RCC 7860 (cell line): ENCODE measurements at regions not wholly inside any gene's neighbourhood (a gene's known extent, or its start where the extent isn't known, plus 50 kb on each side); places are given as distances from the start of the nearest gene placed in this dataset.

Experiments
- DNase-seq: peaks from one replicate; pipeline ENCODE4 v3.0.0-alpha.2; 2015; ENCODE audit warnings: low spot score
- FAIRE-seq: peaks from 2 replicates; lab custom pipeline; 2012; peaks lifted over from hg19 to GRCh38; lab: Jason Lieb, UNC

GRCh38 chr15:94745371-94745770 lies 514.0 kb downstream of the MCTP2 start:
- DNase-seq = no peak
- no peak for FAIRE-seq

DNA sequence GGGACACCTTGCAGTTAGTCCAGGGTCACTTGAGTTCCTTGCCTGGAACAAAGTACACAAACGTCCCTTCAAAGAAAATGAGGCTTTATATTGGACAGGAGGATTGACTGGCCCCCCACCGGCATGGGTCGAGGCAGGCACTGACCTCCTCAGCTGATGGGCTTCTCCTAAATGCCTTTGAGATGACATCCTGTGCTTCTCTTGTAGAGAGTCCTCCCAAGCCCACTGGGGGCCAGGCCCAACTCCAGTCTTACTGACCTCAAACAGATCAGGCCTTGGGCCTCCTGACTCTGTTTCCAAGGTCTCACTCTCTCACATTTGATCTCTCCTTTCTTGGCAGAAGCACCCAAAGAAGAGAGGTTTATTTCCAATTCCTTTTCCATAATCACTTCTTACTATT lies 516.1 kb downstream of the MCTP2 start:
- DNase-seq (no peak), FAIRE-seq (no peak)

DNA sequence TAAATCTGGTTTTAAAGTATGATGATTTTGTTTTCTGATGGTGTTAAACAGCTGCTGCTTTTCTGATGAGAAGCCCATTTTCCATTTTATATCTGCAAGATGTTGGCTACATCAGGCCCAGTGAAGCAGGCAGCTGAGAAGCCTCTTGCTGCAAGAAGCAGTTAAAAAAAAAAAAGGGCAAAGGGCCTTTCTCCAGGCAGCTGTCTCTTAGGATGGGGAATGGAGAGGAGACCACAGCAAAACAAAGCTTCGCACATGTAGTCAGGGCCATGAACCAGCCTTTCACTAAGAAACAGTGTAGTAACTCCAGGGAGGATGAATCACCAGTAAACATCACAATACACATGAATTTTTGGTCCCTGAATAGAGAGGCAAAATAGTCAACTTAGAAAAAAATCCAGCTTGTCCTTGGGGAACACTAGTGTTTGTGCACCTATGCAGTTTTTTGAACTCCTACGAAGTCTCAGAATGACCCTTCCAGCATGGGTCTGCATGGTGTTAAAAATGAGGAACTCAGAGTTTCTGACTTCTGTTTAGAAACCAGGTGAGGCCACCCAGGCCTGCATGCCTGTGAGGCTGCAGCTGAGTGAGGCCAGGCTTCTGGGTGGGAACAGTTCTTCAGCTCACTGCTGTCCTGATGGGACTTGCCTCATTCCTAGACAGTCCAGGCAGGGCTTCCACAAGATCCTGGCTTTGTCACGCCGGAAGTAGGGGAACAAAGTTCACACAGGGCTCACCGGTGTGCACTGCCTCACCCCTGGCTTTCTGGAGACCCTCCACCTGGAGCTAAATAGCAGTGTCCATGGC lies 518.7 kb downstream of the MCTP2 start:
- DNase-seq = no peak
- no peak for FAIRE-seq

GRCh38 chr15:94760348-94760747 lies 529.0 kb downstream of the MCTP2 start:
- FAIRE-seq (no peak), DNase-seq (no peak)

- DNase-seq = no peak
These were observed 530.2 kb downstream of the MCTP2 start for GRCh38 chr15:94761574-94761973.

DNA sequence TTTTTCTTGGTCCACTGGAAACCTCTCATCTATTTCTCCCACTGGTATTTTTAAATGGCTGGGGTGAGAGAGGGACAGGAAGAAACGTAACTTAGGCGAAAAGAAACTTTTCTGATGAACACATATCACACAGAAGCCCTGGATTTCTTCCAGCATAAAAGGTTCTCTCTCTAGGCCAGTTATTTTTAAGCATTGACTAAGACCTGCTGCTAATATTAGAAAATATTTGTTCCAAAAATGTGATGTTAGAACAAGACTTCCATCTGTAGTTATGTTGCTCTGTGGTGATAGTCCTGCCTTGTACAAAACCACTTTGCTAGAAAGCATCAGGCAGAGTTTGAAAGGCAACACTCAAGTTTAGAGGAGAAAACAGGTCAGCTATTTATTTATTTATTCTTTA lies 537.7 kb downstream of the MCTP2 start:
- DNase-seq (no peak), FAIRE-seq (no peak)

More at GRCh38 chr15:94761574-94761973, 530.2 kb downstream of the MCTP2 start:
- FAIRE-seq = no peak

GRCh38 chr15:94770199-94770598 lies 538.8 kb downstream of the MCTP2 start:
- FAIRE-seq = no peak

DNA sequence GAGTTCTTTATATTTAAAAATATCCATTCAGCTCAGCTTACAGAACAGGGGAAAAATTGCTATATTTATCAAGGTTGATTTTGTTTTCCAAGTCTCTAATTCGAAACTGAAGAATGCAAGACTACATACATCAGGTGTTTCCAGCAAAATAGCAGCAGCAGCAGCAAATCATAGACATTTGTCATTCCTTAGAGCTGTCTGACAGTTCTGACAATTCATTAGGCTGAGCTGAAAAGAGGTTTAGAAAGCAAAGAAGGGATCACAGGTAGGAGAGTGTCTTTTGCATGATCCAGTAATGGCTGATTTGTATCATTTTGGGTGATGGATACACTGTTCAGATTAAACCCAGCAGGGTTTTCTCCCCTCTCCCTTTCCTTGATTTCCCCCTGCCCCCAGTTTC lies 545.7 kb downstream of the MCTP2 start:
- FAIRE-seq = no peak

More at GRCh38 chr15:94770199-94770598, 538.8 kb downstream of the MCTP2 start:
- DNase-seq = no peak

DNA sequence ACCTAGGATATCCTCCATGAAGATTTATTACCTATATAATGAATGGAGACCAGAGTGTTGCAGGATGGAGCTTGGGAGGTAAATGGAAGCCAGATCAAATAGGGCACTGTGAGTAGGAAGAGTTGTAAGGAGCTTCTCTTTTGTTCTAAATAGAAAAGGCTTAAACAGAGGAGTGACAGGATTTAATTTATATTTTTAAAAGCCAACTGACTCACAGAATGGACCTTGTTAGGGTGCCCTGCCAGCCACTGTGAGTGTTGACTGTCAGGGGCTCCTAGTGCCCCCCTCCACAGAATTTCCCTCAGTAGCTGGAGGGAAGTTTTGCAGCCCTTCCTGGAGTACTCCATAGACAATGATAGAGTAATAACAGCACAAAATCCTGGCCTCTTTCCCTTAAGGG lies 547.5 kb downstream of the MCTP2 start:
- no peak for DNase-seq
- no peak for FAIRE-seq

More for the DNA sequence above, 545.7 kb downstream of the MCTP2 start:
- no peak for DNase-seq

DNA sequence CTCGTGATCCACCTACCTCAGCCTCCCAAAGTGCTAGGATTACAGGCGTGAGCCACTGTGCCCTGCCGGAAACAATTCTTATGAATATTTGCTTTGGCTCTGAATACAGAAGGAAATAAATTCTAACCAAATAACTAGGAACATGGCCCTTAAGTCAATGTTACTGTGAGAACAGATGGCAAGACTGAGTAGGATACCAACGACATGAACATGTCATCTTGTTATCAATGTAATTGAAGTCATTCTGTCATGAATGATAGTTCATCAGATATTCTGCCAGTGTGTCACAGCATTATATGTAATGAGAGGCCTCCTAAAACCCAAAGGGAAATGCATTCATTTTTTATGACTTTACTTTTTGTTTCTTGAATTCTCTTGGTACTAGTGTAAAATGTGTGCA lies 548.8 kb downstream of the MCTP2 start:
- FAIRE-seq = no peak
- no peak for DNase-seq

DNA sequence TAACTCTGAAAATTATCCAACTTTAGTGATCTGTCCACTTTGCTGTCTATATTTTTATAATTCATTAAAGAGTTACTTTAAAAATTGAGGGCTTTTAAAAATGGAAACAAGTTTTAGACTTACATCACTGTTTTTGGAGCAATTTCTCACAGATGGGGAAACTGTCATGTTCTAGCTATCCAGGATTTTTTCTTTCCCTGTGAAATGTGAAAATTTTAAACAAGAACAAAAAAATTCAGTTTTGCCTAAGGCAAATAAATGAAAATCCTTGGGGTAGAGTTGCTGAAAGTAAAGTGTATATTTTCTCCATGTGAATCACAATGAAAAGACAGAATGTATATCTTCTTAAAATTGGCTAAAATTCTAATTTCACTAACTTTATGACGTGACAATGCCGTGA lies 553.7 kb downstream of the MCTP2 start:
- FAIRE-seq = no peak
- DNase-seq = no peak

GRCh38 chr15:94791008-94791407 lies 559.6 kb downstream of the MCTP2 start:
- FAIRE-seq (no peak), DNase-seq (no peak)

GRCh38 chr15:94791510-94791909 lies 560.1 kb downstream of the MCTP2 start:
- no peak for FAIRE-seq
- no peak for DNase-seq

DNA sequence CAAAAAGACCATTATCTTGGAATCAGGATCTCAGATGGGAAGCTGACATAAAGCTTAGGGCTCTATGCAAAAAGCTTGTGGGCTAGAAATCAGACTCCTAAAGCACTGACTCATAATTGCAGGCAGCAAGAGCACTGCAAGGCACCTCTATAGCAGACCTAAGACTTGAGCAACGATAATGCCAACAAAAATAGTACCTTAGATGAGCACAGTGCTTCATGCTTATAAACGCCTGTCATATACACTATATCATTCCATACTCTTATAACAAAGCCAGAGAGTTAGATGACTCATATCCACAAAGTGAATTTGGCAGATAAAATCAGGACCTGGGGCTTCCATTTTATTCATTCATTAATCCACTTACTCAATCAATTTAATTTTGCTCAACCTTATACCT lies 560.8 kb downstream of the MCTP2 start:
- DNase-seq (no peak), FAIRE-seq (no peak)

- DNase-seq (no peak), FAIRE-seq (no peak)
These were observed 561.8 kb downstream of the MCTP2 start for GRCh38 chr15:94793207-94793606.

- peak; percentile 15 for DNase-seq
These were observed 562.3 kb downstream of the MCTP2 start for GRCh38 chr15:94793641-94794040.

GRCh38 chr15:94804613-94805012 lies 573.3 kb downstream of the MCTP2 start:
- DNase-seq (no peak), FAIRE-seq (no peak)

More at GRCh38 chr15:94793641-94794040, 562.3 kb downstream of the MCTP2 start:
- no peak for FAIRE-seq

- no peak for FAIRE-seq
- DNase-seq = no peak
These were observed 583.9 kb downstream of the MCTP2 start for GRCh38 chr15:94815110-94815731.

GRCh38 chr15:94815914-94816313 lies 584.6 kb downstream of the MCTP2 start:
- no peak for DNase-seq
- no peak for FAIRE-seq

DNA sequence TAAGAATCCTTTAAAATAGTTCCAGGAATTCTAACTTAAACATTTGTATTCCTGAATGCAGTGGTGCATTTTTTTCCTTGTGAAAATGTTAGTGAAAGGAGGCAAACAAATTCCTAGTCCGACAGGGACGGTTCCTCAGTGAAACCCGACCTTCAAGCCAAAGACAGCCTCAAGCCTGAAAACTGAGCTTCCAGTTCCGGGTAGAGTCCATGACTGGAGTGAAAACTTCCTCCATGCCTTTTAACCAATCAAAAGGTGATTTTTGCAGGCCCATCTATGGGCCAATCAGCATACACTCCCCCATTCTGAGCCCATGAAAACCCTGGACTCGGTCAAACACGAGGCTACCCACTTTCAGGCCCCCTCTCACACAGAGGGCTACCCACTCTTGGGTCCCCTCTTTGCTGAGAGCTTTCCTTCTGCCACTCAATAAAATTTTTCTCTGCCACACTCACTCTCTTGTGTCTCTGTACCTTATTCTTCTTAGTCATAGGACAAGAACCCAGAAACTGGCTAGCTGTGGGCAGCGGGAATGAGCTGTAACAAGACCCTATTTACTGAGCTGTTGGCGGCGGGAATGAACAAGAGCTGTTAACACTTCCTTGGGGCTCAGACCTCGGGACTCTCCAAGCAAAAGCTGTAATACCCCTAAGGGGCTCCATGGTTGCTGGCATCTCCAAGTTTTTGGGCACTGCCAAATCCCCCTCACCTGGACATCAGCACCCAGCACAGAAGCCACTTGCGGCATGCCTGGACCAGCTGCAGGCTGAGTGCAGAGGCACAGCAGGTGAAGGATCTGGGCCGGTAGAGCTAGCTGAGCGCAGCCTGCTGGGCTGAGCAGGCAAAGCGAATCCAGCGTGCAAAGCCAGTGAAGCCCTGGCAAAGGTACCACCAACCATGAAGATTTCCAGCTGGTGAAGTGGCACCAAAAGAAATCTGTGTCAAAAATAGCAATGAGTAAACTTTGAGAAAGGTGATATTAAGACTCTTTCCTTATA lies 598.8 kb downstream of the MCTP2 start:
- FAIRE-seq = no peak
- no peak for DNase-seq

DNA sequence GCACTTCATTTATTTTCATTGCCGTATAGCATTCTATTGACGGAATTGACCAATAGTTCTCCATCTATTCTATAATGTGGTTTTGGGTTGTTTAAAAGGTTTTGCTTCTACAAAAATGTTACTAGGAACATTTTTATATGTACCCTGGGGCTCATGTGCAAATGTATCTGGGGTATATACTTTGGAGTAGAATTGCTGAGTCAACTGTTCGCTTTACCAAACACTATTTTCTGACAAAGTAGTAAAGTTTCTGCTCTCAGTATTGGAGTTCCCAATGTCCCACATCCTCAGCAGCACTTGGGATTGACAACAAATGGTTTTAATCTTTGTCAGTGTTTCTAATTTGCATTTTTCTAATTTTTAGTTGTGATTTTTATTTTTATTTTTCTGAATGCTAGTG lies 602.6 kb downstream of the MCTP2 start:
- no peak for DNase-seq
- FAIRE-seq = no peak
